Transverse colon (tissue), 4 donors: ENCODE measurements at regions not wholly inside any gene's neighbourhood (a gene's known extent, or its start where the extent isn't known, plus 50 kb on each side); places are given as distances from the start of the nearest gene placed in this dataset.

Experiments
- DNase-seq: peaks from one replicate; pipeline ENCODE4 v3.0.0-alpha.2; 2019
- H3K27ac ChIP-seq, 4 donors: fragments of 200-600 bp; sonication (generic); 2 replicates each; pipeline ENCODE4 v1.5.1; 2016 to 2018; ENCODE audit warnings: inconsistent platforms in 4 of 4
- H3K27me3 ChIP-seq: fragments of 200-600 bp; sonication (generic); 2 replicates; pipeline ENCODE4 v1.5.1; 2017; ENCODE audit warnings: inconsistent platforms
- H3K36me3 ChIP-seq, 4 donors: fragments of 200-600 bp; sonication (generic); 2 replicates each; pipeline ENCODE4 v1.5.1; 2017 to 2019; ENCODE audit warnings: inconsistent platforms in 4 of 4
- H3K4me1 ChIP-seq, 4 donors: fragments of 200-600 bp; sonication (generic); 2 replicates each; pipeline ENCODE4 v1.5.1; 2017 to 2020; ENCODE audit warnings: inconsistent platforms in 4 of 4
- H3K4me3 ChIP-seq, 4 donors: fragments of 200-600 bp; sonication (generic); 1 replicate in 1 of 4; 2 replicates in 3 of 4; pipeline versions ENCODE4 v1.5.1 to v1.6.1; 2017 to 2019; ENCODE audit warnings: inconsistent platforms in 4 of 4
- H3K9me3 ChIP-seq, 2 donors: fragments of 200-600 bp; sonication (generic); 2 replicates each; pipeline ENCODE4 v1.5.1; 2017 to 2019; ENCODE audit warnings: inconsistent platforms in 2 of 2
- EP300 ChIP-seq: sonication (generic); formaldehyde crosslinking; IDR thresholded peaks from one replicate; pipeline ENCODE4 v1.6.1; 2017; ENCODE audit warnings: antibody characterized with exemption, low read depth
- POLR2A ChIP-seq: fragments of 450-650 bp; IDR thresholded peaks from one replicate; pipeline ENCODE4 v1.6.1; 2016; ENCODE audit warnings: antibody characterized with exemption, mild to moderate bottlenecking, moderate library complexity
- POLR2AphosphoS5 ChIP-seq, 3 donors: sonication (generic); formaldehyde crosslinking; IDR thresholded peaks; one replicate each; pipeline ENCODE4 v1.6.1; 2016; ENCODE audit warnings: antibody characterized with exemption in 3 of 3
- WGBS, 2 donors: methylation state at CpG; one replicate each; pipeline ENCODE4 v1.1.5; 2018; ENCODE audit warnings: low coverage in 1 of 2; 5-methylcytosine and 5-hydroxymethylcytosine counted together
- in situ Hi-C, 4 donors: fragments of 200-750 bp; cut with MboI; loops; one replicate each; pipeline versions ENCODE4 v1.15.0 to v1.15.1; 2017; ENCODE audit warnings: low sequenced_read_pairs in 3 of 4, low pct_ligation_motif_present in 1 of 4, low pct_unique_long_range_greater_than_20kb in 1 of 4
- intact Hi-C: fragments of 100-400 bp; cut with DNase I; formaldehyde crosslinking; loops from one replicate; pipeline ENCODE4 v1.15.1; 2023; ENCODE audit warnings: low total_unique reads
- TF ChIP-seq, protein P1 (sequence below), 5 experiments: fragments of 200-600 bp in 3 of 5; fragments of 450-650 bp in 2 of 5; sonication (generic) in 3 of 5; IDR thresholded peaks; 1 replicate in 2 of 5; 2 replicates in 3 of 5; pipeline ENCODE4 v1.5.1; 2016 to 2017; ENCODE audit warnings: antibody characterized with exemption in 5 of 5, inconsistent platforms in 3 of 5, mild to moderate bottlenecking in 2 of 5, moderate library complexity in 1 of 5

DNA sequence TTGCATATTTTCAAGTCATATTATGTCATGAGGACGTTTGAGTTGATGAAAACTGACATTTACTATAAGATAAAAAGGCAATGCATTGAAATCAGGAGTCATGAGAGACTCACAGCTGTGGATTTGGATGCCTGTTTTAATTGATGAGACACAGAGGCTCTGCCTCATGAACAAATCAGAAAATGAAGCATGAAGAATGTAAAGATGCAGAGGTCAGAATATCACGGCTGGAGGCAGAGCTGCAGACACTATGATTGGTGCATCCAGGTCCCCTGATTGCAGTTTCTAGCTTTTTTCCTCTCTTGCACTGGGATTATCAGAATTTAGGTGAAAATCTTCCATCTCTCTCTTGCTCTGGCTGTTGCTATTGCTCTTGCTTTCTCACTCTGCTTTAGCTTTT, 74.7 kb downstream of the FAM47B start:
- intact Hi-C loops = loop anchor here (5.0 kb wide), 1 partner anchor 840 kb away; no protein-coding TSS in a partner anchor
- Histone ChIP-seq H3K27ac (no peak overlapping the region), H3K9me3 (no peaks in the 10 kb centered on the region), H3K4me3 (no peak overlapping the region), H3K4me1 (no peaks in the 10 kb centered on the region), H3K36me3 (no peaks in the 10 kb centered on the region), H3K27me3 (no peaks in the 10 kb centered on the region)
- WGBS, 2 donors = 30% methylated on average over 2 of the region's 2 CpGs; no CpG with 5 or more reads in 1 of the 2 donors
- no peak for DNase-seq
- TF ChIP-seq EP300 = no peak
- no peak for TF ChIP-seq POLR2A
- no peak for TF ChIP-seq POLR2AphosphoS5 (IDR thresholded peaks at IDR 0.05)
- TF ChIP-seq, protein P1, sequence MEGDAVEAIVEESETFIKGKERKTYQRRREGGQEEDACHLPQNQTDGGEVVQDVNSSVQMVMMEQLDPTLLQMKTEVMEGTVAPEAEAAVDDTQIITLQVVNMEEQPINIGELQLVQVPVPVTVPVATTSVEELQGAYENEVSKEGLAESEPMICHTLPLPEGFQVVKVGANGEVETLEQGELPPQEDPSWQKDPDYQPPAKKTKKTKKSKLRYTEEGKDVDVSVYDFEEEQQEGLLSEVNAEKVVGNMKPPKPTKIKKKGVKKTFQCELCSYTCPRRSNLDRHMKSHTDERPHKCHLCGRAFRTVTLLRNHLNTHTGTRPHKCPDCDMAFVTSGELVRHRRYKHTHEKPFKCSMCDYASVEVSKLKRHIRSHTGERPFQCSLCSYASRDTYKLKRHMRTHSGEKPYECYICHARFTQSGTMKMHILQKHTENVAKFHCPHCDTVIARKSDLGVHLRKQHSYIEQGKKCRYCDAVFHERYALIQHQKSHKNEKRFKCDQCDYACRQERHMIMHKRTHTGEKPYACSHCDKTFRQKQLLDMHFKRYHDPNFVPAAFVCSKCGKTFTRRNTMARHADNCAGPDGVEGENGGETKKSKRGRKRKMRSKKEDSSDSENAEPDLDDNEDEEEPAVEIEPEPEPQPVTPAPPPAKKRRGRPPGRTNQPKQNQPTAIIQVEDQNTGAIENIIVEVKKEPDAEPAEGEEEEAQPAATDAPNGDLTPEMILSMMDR (IDR thresholded peaks at IDR 0.05) = no peak
- in situ Hi-C loops = no loop called here

DNA sequence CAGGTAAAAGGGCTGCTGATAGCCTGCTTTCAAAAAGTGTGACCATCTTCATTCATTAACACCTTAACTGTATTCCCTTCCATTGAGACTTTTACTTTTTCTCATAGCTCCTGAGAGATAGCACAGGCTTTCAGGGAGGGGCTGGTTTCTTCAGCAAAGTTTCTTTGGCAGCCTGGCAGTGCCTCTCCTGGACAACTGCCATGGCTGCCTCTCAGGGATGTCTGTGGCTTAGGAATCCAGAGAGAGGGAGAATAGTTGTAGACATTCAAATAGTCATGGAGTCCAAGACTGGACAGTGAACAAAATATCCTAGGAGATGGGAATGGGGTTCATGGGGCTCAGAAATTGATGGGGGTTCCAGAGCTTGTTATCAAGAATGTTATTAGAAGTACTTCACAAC, 81.1 kb downstream of the FAM47B start:
- in situ Hi-C loops = no loop called here

DNA sequence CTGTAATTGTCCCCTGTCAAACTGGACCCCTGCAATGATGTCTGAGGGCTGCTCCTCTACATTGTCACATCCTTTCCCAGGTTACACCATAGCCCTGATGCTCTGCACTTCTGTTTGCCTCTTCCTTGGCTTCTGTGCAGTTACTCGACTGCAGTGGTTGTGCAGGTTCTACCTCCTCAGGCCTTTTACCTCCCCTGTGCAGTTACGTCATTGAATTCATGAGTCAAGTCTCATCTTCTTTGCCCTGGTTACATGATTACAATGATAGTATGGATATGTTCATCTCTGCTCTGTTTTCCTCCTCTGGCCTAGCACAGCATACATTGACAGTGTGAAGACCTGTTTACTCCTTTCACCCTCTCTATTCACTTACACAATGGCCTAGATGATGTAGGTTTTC, 83.2 kb downstream of the FAM47B start:
- 74 to 100% methylated on average over 1 to 2 of the region's 2 CpGs for WGBS, 2 donors
- in situ Hi-C loops = no loop called here

More for the DNA sequence above, 81.1 kb downstream of the FAM47B start:
- H3K4me3 ChIP-seq = no peak overlapping the region
- intact Hi-C loops = no loop called here
- no peak for TF ChIP-seq POLR2A
- TF ChIP-seq, protein P1 (IDR thresholded peaks at IDR 0.05) = no peak
- TF ChIP-seq EP300 = no peak
- no peak for TF ChIP-seq POLR2AphosphoS5 (IDR thresholded peaks at IDR 0.05)
- no peaks in the 10 kb centered on the region for H3K4me1 ChIP-seq
- H3K27me3 ChIP-seq = no peaks in the 10 kb centered on the region
- no peak overlapping the region for H3K27ac ChIP-seq
- no peaks in the 10 kb centered on the region for H3K9me3 ChIP-seq
- H3K36me3 ChIP-seq = no peaks in the 10 kb centered on the region
- DNase-seq = no peak

DNA sequence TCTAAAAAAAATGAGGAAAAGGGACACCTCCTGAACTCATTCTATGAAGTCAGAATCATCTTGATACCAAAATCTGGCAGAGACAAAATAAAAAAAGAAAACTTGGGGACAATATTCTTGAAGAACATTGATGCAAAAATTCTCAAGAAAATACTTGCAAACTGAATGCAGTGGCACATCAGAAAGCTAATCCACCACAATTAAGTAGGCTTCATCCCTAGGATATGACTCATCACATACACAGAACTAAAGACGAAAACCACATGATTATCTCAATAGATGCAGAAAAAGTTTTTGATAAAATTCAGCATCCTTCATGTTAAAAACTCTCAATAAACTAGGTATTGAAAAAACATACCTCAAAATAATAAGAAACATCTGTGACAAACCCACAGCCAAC, 98.3 kb downstream of the FAM47B start:
- TF ChIP-seq POLR2A = no peak
- Histone ChIP-seq H3K27ac (no peak overlapping the region), H3K9me3 (no peaks in the 10 kb centered on the region), H3K4me1 (no peaks in the 10 kb centered on the region), H3K27me3 (no peaks in the 10 kb centered on the region), H3K36me3 (no peaks in the 10 kb centered on the region), H3K4me3 (no peak overlapping the region)
- 48 to 50% methylated on average over 1 of the region's 1 CpG for WGBS, 2 donors
- in situ Hi-C loops (no loop called here), intact Hi-C loops (no loop called here)
- DNase-seq = no peak

More for the DNA sequence above, 83.2 kb downstream of the FAM47B start:
- Histone ChIP-seq H3K27me3 (no peaks in the 10 kb centered on the region), H3K36me3 (no peaks in the 10 kb centered on the region), H3K4me1 (no peaks in the 10 kb centered on the region), H3K4me3 (no peak overlapping the region), H3K9me3 (no peaks in the 10 kb centered on the region), H3K27ac (no peak overlapping the region)
- TF ChIP-seq EP300 (no peak), POLR2AphosphoS5 (IDR thresholded peaks at IDR 0.05) (no peak), POLR2A (no peak)
- TF ChIP-seq, protein P1 (IDR thresholded peaks at IDR 0.05) = no peak
- intact Hi-C loops = no loop called here
- no peak for DNase-seq

DNA sequence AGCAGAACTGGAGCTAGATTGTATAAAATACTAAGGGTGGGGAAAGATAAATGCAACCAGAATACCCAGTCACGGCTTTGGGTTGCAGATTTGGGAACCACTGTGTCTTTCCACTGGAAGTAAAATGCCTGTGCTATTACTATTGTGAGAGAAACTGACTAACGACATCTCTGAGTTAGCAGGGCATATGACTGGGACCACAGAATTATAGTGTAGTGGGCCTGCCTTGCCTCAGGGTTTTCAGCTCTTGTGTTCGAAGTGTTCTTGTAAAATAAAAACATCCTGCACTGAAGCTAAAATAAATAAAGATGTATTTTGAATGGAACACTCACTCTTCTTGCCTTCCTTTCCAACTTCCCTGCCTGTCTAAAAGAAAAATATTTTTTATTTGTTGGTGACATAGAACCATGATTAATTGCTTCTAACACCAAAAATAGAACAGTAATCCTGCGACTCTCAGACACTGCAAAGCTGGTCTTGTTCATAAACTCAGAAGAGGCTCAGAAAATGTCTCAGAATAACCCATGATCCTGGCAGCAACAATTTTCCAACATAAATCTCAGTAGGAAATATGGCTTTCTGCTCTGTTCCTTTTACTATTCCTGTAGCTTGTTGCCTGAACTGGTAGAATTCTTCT, 104.2 kb downstream of the FAM47B start:
- H3K4me3 ChIP-seq = no peak overlapping the region
- 26 to 52% methylated on average over 3 to 4 of the region's 4 CpGs for WGBS, 2 donors
- TF ChIP-seq POLR2AphosphoS5 (IDR thresholded peaks at IDR 0.05) (no peak), POLR2A (no peak), EP300 (no peak)
- TF ChIP-seq, protein P1 (IDR thresholded peaks at IDR 0.05) = no peak
- H3K27ac ChIP-seq = no peak overlapping the region
- no peaks in the 10 kb centered on the region for H3K27me3 ChIP-seq
- no peaks in the 10 kb centered on the region for H3K9me3 ChIP-seq
- intact Hi-C loops (no loop called here), in situ Hi-C loops (no loop called here)
- no peaks in the 10 kb centered on the region for H3K4me1 ChIP-seq
- DNase-seq = no peak
- no peaks in the 10 kb centered on the region for H3K36me3 ChIP-seq
